Lower leg skin (tissue), 4 donors: ENCODE measurements at regions not wholly inside any gene's neighbourhood (a gene's known extent, or its start where the extent isn't known, plus 50 kb on each side); places are given as distances from the start of the nearest gene placed in this dataset.

ENCODE experiments used
- DNase-seq, 2 donors: peaks; one replicate each; pipeline ENCODE4 v3.0.0-alpha.2; 2019; ENCODE audit warnings: low spot score in 2 of 2
- H3K4me3 ChIP-seq: fragments of 200-600 bp; sonication (generic); 2 replicates; pipeline ENCODE4 v1.5.1; 2017; ENCODE audit warnings: mild to moderate bottlenecking, low read depth; ENCODE audit not compliant: poor library complexity, severe bottlenecking
- POLR2A ChIP-seq, 2 donors: fragments of 450-650 bp; IDR thresholded peaks; one replicate each; pipeline ENCODE4 v1.6.1; 2016 to 2017; ENCODE audit warnings: antibody characterized with exemption in 2 of 2, mild to moderate bottlenecking in 1 of 2, moderate library complexity in 1 of 2
- WGBS, 2 donors: methylation state at CpG; one replicate each; pipeline ENCODE4 v1.1.5; 2018; 5-methylcytosine and 5-hydroxymethylcytosine counted together
- intact Hi-C: fragments of 100-400 bp; cut with DNase I; formaldehyde crosslinking; loops from one replicate; pipeline ENCODE4 v1.15.0; 2023; ENCODE audit warnings: low total_unique reads
- TF ChIP-seq, protein P1 (sequence below), 3 donors: fragments of 450-650 bp; IDR thresholded peaks; one replicate each; pipeline ENCODE4 v1.5.1; 2016; ENCODE audit warnings: antibody characterized with exemption in 3 of 3, mild to moderate bottlenecking in 3 of 3, moderate library complexity in 2 of 3

DNA sequence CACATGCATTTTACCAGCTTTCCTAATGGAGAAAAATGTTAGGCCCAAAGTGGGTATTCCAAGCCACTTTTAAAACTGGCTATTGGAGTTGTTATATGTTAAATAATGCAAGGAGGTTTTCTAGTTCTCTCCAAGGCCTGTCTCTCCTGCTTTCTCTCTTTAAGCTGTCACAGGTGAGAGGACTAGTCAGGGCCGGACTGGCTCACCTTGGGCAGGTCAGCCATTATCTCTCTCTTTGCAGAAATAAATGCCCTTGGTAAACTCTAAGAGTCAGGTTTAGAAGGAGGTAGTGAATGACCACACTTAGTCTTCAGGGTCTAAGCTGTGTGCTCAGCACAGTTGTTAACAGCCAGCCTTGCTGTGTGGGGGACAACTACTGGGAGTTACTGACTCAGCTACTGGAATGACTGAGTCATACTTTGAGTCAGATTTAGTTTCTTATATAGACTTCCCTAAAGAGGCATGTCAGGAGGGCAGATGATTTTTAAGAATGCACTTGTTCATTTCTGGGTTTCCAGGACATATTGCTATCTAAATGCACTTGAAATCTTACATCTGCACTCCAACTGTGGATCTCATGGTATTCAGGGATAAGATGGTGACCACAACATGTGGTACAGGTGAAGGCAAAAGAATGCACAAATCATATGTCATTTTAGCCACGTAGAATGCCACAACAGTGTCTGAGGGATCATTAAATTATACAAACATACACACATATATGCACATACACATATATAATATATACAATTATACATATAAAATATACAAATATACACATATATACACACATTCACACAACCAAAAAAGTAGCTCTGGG, 719.4 kb downstream of the EPM2A start:
- 83 to 87% methylated on average over 2 of the region's 2 CpGs for WGBS, 2 donors
- TF ChIP-seq POLR2A (IDR thresholded peaks at IDR 0.05) = no peak
- TF ChIP-seq, protein P1, sequence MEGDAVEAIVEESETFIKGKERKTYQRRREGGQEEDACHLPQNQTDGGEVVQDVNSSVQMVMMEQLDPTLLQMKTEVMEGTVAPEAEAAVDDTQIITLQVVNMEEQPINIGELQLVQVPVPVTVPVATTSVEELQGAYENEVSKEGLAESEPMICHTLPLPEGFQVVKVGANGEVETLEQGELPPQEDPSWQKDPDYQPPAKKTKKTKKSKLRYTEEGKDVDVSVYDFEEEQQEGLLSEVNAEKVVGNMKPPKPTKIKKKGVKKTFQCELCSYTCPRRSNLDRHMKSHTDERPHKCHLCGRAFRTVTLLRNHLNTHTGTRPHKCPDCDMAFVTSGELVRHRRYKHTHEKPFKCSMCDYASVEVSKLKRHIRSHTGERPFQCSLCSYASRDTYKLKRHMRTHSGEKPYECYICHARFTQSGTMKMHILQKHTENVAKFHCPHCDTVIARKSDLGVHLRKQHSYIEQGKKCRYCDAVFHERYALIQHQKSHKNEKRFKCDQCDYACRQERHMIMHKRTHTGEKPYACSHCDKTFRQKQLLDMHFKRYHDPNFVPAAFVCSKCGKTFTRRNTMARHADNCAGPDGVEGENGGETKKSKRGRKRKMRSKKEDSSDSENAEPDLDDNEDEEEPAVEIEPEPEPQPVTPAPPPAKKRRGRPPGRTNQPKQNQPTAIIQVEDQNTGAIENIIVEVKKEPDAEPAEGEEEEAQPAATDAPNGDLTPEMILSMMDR (IDR thresholded peaks at IDR 0.05) = no peak
- intact Hi-C loops = no loop called here
- H3K4me3 ChIP-seq = no peak overlapping the region
- DNase-seq = no peak

DNA sequence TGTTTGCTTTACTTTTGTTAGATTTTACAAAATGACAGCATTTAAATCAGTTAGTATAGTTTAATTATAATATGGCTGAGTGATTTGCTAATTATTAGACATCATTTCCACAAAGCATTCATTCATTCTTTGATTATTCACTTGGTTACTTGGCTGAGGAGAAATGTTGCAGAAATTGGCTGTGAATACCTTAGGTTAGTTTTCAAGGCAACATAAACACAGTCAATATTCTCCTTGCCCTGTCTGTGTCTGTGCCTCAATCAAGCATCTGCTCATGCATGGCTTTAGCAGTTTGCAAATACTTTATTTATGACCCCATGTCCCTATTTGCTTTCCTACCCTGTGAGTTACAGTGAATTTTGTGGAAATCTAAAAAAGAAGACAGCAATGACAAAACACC, 718.3 kb downstream of the EPM2A start:
- intact Hi-C loops = no loop called here
- TF ChIP-seq, protein P1 (IDR thresholded peaks at IDR 0.05) = no peak
- no peak for TF ChIP-seq POLR2A (IDR thresholded peaks at IDR 0.05)
- no peak overlapping the region for H3K4me3 ChIP-seq
- DNase-seq = no peak

DNA sequence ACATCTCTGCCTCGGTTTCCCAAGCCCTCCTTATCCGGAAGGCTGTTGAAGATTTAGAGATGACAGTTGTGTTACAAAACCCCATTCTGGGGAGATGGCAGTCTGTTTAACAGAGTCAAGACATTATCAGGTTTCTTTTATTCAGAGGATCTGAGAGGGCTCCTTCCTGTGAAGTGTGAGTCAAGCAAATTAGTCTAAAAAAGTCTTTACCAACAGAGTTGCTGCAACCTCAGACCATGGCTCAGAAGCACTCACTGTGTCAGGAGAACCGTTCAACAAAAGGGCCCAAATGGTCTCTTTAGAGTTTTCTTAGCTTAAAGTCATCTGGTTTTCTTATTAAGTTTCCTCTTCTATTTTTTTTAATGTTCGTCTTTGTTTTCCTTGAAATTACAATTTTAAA, 717.8 kb downstream of the EPM2A start:
- 50 to 72% methylated on average over 4 of the region's 4 CpGs for WGBS, 2 donors
- intact Hi-C loops = no loop called here
- H3K4me3 ChIP-seq = no peak overlapping the region
- no peak for DNase-seq
- TF ChIP-seq, protein P1 (IDR thresholded peaks at IDR 0.05) = no peak
- TF ChIP-seq POLR2A (IDR thresholded peaks at IDR 0.05) = no peak

DNA sequence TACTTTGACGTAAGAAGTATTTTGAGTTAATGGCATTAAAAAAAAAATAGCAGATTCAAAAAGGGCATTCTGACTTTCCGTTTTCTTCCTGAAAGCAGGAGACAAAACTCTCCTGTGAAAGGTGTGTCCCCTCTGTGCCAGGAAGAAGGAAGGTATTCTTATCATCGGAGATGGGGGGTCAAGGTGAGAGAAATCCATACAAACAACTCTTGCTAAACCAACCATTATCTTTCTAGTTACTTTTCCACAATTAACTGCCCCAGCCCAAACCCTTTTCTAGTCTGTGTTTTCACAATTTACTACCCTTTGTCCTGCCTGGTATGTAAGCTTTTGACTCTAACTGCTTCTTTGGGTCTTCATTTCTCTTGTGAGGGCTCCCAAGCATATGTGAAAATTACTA, 717.3 kb downstream of the EPM2A start:
- intact Hi-C loops = no loop called here
- TF ChIP-seq, protein P1 (IDR thresholded peaks at IDR 0.05) = no peak
- no peak for TF ChIP-seq POLR2A (IDR thresholded peaks at IDR 0.05)
- DNase-seq = no peak
- 87 to 91% methylated on average over 3 of the region's 3 CpGs for WGBS, 2 donors
- H3K4me3 ChIP-seq = no peak overlapping the region

DNA sequence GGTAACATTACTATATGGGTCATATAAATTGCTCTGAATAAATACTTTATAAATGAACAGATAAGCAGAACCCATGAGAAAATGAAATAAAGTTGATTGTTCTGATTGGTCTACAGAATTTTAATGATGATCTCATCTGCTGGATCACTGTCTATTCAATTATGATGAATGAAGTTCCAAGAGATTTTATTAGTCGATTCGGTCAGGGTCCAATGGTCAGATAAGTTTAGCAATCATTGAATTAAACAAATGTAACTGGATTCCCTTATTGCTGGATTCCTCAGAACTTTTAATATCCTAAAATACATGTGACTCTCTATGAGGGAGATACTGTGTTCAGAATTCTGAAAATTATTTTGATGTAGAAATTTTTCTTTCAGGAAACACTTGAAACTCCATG, 715.2 kb downstream of the EPM2A start:
- WGBS, 2 donors = 95 to 97% methylated on average over 2 of the region's 2 CpGs
- intact Hi-C loops = no loop called here
- TF ChIP-seq POLR2A (IDR thresholded peaks at IDR 0.05) = no peak
- TF ChIP-seq, protein P1 (IDR thresholded peaks at IDR 0.05) = no peak
- no peak overlapping the region for H3K4me3 ChIP-seq
- DNase-seq = no peak

DNA sequence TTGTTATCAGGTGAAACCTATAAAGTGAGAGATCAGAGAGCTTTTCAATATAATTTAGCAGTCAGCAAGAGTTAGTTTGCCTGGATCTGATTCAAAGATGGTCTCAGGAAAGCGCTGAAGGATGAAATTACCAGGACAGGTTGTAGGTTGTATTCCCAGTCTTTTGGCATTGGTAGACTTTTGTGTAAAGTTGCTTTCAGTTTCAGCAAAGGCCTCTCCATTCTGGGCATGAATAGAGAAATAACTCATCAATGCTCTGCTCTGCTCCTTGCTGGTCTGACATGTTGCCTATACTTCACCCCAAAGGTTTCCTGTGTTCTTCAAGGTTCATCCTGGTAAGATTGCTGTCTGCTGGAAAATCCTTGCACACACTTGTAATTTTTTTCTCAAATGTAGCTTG, 714.8 kb downstream of the EPM2A start:
- DNase-seq = no peak
- intact Hi-C loops = no loop called here
- TF ChIP-seq POLR2A (IDR thresholded peaks at IDR 0.05) = no peak
- TF ChIP-seq, protein P1 (IDR thresholded peaks at IDR 0.05) = no peak
- H3K4me3 ChIP-seq = no peak overlapping the region
- 91 to 96% methylated on average over 1 of the region's 1 CpG for WGBS, 2 donors
